HG03175 (cell line): ENCODE measurements at regions not wholly inside any gene's neighbourhood (a gene's known extent, or its start where the extent isn't known, plus 50 kb on each side); places are given as distances from the start of the nearest gene placed in this dataset.

Source experiments
- ATAC-seq: cut with Tn5 transposase; IDR thresholded peaks from one replicate; pipeline ENCODE4 v1.9.1; 2021; ENCODE audit warnings: mild to moderate bottlenecking, moderate library complexity; ENCODE audit not compliant: unreplicated experiment

- no peak for ATAC-seq
Measured at GRCh38 chr13:39279077-39279476, 240.8 kb downstream of the NHLRC3 start.

- no peak for ATAC-seq
Measured at GRCh38 chr13:39281539-39282150, 243.4 kb downstream of the NHLRC3 start.

DNA sequence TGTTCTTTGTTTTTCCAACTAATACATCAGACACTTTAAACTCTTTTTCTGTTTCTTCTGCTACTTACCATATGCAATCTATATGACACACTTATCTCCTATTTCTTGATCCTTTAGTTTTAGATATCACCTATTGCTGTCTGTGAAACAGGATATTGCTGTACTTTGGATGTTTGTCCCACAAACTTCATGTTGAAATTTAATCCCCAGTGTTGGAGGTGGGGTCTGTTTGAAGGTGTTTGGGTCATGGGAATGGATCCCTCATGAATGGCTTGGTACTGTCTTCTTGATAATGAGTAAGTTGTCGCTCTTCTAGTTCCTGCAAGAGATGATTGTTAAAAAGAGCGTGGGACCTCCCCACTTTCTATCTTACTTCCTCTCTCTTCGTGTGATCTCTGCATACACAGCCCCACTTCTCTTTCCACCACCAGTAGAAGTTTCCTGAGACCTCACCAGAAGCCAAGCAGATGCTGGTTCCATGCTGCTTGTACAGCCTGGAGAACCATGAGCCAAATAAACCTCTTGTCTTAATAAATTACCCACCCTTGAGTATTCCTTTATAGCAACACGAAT, 244.2 kb downstream of the NHLRC3 start:
- peak; percentile 95 for ATAC-seq

DNA sequence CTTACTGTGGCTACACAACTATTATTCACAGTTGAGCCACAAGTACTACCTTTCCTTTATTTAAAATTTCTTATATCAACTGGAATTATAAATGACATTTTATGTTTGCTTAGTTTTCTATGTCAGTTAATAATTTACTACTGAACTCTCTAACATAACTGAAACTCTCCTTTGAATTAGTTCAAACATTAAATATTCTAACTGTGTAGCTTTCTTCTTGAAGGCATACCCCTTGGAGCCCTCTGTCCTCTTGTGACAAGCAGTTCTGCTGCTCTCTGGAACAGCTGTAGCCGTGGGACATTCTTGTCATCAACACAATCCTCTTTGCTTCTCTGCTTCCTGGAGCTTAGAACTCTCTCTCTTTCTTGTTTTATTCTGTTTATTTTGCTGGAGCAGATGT, 244.8 kb downstream of the NHLRC3 start:
- ATAC-seq, result peak; percentile 46

DNA sequence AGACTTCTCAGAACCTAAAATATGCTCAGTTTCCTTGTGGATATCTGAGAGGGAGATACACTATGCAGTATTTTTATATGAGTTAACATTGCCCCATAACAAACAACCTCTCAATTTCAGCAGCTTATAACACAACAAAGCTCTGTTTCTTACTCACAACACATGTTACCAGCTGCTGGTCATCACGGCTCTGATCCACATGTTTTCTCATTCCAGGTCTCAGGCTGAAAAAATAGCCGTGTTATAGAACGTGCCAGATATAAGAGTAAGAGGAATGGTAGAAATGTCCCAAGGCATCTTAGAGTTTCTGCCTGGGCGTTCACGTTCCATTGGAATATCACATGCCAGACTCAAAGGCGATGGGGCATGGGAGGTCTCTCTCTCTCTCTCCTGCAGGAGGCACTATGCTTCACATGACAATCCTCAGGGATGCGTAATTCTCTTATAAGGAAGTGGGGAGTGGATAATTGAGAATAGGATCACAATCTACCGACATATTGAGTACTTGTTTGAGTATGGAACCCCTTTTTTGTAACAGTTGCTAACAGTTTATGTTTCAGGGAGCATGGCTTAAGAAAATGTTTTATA, 246.6 kb downstream of the NHLRC3 start:
- no peak for ATAC-seq
